SH-SY5Y (cell line): ENCODE measurements at regions not wholly inside any gene's neighbourhood (a gene's known extent, or its start where the extent isn't known, plus 50 kb on each side); places are given as distances from the start of the nearest gene placed in this dataset.

Experiments used
- GATA2 ChIP-seq: IDR thresholded peaks from 2 replicates; pipeline ENCODE4 v1.6.1; 2011; ENCODE audit warnings: mild to moderate bottlenecking, low read depth, low read length
- GATA3 ChIP-seq: IDR thresholded peaks from 2 replicates; pipeline ENCODE4 v1.6.1; 2011; ENCODE audit warnings: low read depth, mild to moderate bottlenecking, low read length, moderate library complexity

DNA sequence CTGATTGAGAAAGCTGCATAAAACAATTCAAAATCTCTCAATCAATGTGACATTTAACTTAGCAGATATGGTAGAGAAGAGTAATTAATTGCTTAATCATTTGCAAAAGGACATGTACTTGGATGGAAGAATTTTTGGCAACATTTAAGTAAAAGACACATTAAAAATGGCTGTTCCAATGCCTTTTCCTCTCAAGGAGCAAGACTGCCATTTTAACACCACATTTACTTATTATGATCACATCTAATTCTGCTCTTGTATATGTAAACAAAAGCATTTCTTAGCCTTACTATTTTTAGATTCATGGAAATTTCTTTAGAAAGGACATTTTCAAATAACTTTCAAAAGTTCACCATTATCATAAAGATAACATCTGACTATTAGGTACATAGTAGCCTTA, 360.0 kb downstream of the HINT1 start:
- TF ChIP-seq GATA3, result no peak
- no peak for TF ChIP-seq GATA2
